Aorta (tissue), 5 donors: ENCODE measurements at regions not wholly inside any gene's neighbourhood (a gene's known extent, or its start where the extent isn't known, plus 50 kb on each side); places are given as distances from the start of the nearest gene placed in this dataset.

ENCODE experiments used
- ATAC-seq: fragments of 200-7000 bp; cut with Tn5 transposase; one replicate; pipeline ENCODE4 v1.9.1; 2022; ENCODE audit warnings: moderate library complexity; ENCODE audit not compliant: low FRiP score
- DNase-seq, 2 donors: peaks; one replicate each; pipeline ENCODE4 v3.0.0-alpha.2; 2020
- H3K27ac ChIP-seq, 2 donors: one replicate each; pipeline ENCODE4 v1.5.1; 2013; ENCODE audit warnings: low read length in 2 of 2, mild to moderate bottlenecking in 2 of 2, moderate library complexity in 2 of 2, control low read depth in 1 of 2, inconsistent platforms in 1 of 2, low read depth in 1 of 2
- H3K27me3 ChIP-seq, 2 donors: one replicate each; pipeline ENCODE4 v1.6.1; 2013; ENCODE audit warnings: control low read depth in 1 of 2, low read length in 1 of 2, mild to moderate bottlenecking in 1 of 2, moderate library complexity in 1 of 2; ENCODE audit not compliant: insufficient read depth in 2 of 2, control insufficient read depth in 1 of 2
- H3K36me3 ChIP-seq, 2 donors: one replicate each; pipeline ENCODE4 v1.6.1; 2013; ENCODE audit warnings: control low read depth in 1 of 2, low read length in 1 of 2, mild to moderate bottlenecking in 1 of 2; ENCODE audit not compliant: insufficient read depth in 2 of 2, control insufficient read depth in 1 of 2
- H3K4me1 ChIP-seq, 2 donors: one replicate each; pipeline ENCODE4 v1.6.1; 2013; ENCODE audit warnings: low read length in 2 of 2, control low read depth in 1 of 2, mild to moderate bottlenecking in 1 of 2, moderate library complexity in 1 of 2; ENCODE audit not compliant: insufficient read depth in 2 of 2, control insufficient read depth in 1 of 2
- H3K4me3 ChIP-seq, 2 donors: one replicate each; pipeline ENCODE4 v1.5.1; 2013; ENCODE audit warnings: low read length in 2 of 2, control low read depth in 1 of 2, mild to moderate bottlenecking in 1 of 2
- H3K9me3 ChIP-seq: one replicate; pipeline ENCODE4 v1.6.1; 2013; ENCODE audit warnings: mild to moderate bottlenecking, low read length; ENCODE audit not compliant: control insufficient read depth
- WGBS, 2 donors: extraction: QIAGEN DNeasy Blood & Tissue Kit; methylation state at CpG; one replicate each; pipeline ENCODE4 v1.1.7; 2013; 5-methylcytosine and 5-hydroxymethylcytosine counted together
- intact Hi-C, 2 donors: fragments of 100-400 bp; cut with DNase I; formaldehyde crosslinking; loops; one replicate each; pipeline versions ENCODE4 v1.14.2 to v1.15.0; 2022
- donor health status: healthy with polysubstance abuse.
- donor health status: Bipolar disorder and iron deficiency.
- donor health status: DM: no; HTN: no; CAD: no.
- donor health status: DM: no; HTN: no; CAD: no.
- donor health status: DM: yes; HTN: yes; CAD: no.

DNA sequence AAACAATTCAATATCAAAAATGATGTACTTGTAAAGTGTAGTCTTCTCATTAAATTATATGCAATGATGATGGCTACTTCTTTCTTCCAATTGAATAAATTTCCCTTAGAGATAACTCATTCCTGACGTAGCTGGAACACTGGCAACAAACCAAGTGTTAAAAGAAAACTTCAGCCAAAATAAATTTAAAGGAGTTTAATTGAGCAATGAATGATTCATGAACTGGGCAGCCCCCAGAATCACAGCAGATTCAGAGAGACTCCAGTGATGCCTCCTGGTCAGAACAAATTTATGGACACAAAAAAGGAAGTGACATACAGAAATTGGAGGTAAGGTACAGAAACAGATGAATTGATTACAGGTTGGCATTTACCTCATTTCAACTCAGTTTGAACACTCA, 276.5 kb downstream of the DSC3 start:
- Histone ChIP-seq H3K27ac (no peak overlapping the region), H3K4me1 (no peaks in the 10 kb centered on the region), H3K36me3 (no peaks in the 10 kb centered on the region), H3K4me3 (no peak overlapping the region), H3K9me3 (peaks cover 2% of the 10 kb centered on the region), H3K27me3 (no peaks in the 10 kb centered on the region)
- ATAC-seq (no peak), DNase-seq (no peak)
- WGBS, 2 donors = 0 to 4% methylated on average over 1 of the region's 1 CpG
- intact Hi-C loops = no loop called here

DNA sequence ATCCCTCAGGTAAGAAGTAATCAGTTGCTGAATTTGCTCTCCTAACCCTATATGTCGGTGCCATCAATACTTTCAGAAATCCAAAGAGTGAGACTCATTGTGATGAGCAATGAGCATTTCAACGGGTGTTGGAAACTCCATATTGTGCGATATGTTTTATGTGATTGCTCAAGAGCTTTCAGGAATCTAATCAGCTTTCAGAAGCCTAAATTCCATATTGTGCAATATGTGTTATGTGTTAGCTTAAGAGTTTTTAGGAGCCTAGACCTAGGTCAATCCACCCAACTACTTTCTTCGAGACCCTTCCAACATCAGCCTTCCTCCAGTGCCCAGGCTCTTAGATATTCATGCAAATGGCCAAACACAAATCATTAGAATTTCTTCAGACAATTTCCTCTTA, 277.3 kb downstream of the DSC3 start:
- intact Hi-C loops = no loop called here
- 73 to 85% methylated on average over 4 of the region's 4 CpGs for WGBS, 2 donors
- ATAC-seq (no peak), DNase-seq (no peak)
- no peaks in the 10 kb centered on the region for H3K4me1 ChIP-seq
- no peaks in the 10 kb centered on the region for H3K27me3 ChIP-seq
- H3K36me3 ChIP-seq = no peaks in the 10 kb centered on the region
- H3K27ac ChIP-seq = no peak overlapping the region
- H3K4me3 ChIP-seq = no peak overlapping the region
- H3K9me3 ChIP-seq = peaks cover 2% of the 10 kb centered on the region

DNA sequence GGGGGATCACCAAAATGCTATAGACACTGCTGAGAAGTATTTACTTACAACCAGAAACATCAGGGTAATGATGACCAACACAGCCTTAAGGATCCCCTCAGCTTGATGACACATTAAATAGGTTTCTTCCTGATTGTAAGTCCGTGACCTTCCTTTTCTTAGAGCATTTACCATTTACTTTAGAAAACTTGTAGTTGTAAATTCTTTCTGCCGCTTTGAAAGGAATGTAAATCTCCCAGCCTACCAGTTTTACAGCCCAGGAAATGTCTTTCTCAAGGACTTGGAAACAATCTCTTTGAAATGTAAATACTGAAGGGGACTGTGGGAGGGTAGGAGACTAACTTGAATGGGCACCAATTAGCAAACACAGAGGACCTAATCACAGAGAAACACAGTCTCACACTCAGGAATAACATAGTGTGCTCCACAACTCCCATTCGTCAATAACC, 278.6 kb downstream of the DSC3 start:
- no peak overlapping the region for H3K4me3 ChIP-seq
- H3K27me3 ChIP-seq = no peaks in the 10 kb centered on the region
- H3K36me3 ChIP-seq = no peaks in the 10 kb centered on the region
- no peak for DNase-seq
- H3K4me1 ChIP-seq = no peaks in the 10 kb centered on the region
- no peak overlapping the region for H3K27ac ChIP-seq
- intact Hi-C loops = no loop called here
- peaks cover 2% of the 10 kb centered on the region for H3K9me3 ChIP-seq
- ATAC-seq = no peak
- 20 to 24% methylated on average over 3 of the region's 3 CpGs for WGBS, 2 donors

DNA sequence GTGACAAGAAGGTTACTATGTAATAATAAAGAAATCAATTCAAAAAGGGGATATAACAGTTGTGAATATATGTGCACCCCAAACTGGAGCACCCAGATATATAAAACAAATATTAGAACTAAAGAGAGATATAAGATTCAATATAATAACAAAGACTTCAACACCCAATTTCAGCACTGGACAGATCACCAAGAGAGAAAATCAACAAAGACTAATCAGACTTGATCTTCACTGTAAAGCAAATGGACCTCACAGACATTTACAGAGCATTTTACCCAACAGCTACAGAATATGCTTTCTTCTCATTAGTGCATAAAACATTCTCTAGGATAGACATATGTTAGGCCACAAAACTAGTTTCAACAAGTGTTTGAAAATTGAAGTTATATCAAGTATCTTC, 287.7 kb downstream of the DSC3 start:
- ATAC-seq = no peak
- intact Hi-C loops = no loop called here
- Histone ChIP-seq H3K27me3 (no peaks in the 10 kb centered on the region), H3K4me1 (no peaks in the 10 kb centered on the region), H3K36me3 (no peaks in the 10 kb centered on the region), H3K4me3 (no peak overlapping the region), H3K27ac (no peak overlapping the region), H3K9me3 (no peaks in the 10 kb centered on the region)
- DNase-seq = no peak

DNA sequence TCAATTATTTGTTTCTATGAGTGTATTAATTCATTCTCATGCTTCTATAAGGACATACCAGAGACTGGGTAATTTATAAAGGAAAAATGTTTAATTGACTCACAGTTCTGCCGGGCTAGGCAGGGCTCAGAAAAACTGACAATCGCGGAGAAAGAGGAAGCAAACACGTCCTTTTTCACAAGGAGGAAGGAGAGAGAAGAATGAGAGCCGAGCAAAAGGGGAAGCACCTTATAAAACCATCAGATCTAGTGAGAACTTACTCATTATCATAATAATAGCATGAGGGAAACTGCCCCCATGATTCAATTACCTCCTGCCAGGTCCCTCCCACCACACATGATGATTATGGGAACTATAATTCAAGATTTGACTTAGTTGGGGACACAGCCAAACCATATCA, 294.0 kb downstream of the DSC3 start:
- no peaks in the 10 kb centered on the region for H3K36me3 ChIP-seq
- H3K27me3 ChIP-seq = no peaks in the 10 kb centered on the region
- no peak overlapping the region for H3K27ac ChIP-seq
- no peaks in the 10 kb centered on the region for H3K4me1 ChIP-seq
- WGBS, 2 donors = 49 to 65% methylated on average over 5 of the region's 5 CpGs
- ATAC-seq (no peak), DNase-seq (no peak)
- H3K4me3 ChIP-seq = no peak overlapping the region
- no peaks in the 10 kb centered on the region for H3K9me3 ChIP-seq
- intact Hi-C loops = no loop called here

DNA sequence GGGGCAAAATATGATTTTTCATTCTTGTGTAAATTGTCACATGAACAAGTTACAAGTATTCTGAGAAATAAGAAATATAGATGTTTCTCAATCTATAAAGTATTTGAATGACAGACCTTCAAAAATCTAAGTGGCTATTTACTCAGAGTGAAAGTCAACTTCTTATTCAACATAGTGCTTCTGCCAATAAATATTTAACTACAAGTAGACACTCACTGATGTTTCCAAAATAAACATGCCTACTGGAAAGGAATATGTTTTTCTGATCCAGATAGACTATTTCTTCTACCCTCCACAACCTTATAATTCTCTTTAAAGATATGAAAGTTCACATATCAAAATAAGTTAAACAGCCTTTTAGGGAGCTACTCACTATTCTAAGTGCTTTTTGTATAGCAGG, 296.3 kb downstream of the DSC3 start:
- no peaks in the 10 kb centered on the region for H3K4me1 ChIP-seq

DNA sequence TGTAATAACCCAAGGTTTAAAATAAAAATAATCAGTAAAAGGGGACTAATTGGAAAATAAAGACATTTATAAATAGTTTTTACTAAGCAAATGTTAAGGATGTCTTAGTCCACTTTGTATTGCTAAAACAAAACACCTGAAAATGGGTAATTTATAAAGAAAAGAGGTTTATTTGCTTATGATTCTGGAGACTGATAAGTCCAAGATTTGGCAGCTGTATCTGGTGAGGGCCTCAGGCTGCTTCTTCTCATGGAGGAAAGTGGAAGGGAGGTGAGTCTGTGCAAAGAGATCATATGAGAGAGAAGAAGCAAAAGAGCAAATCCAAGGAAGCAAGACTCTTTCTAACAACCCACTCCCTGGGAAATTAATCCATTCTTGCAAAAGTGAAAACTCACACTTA, 299.5 kb downstream of the DSC3 start:
- Histone ChIP-seq H3K27me3 (no peaks in the 10 kb centered on the region), H3K4me3 (no peak overlapping the region), H3K27ac (no peak overlapping the region), H3K9me3 (no peaks in the 10 kb centered on the region), H3K4me1 (no peaks in the 10 kb centered on the region), H3K36me3 (no peaks in the 10 kb centered on the region)
- DNase-seq (no peak), ATAC-seq (no peak)
- intact Hi-C loops = no loop called here

More for the DNA sequence above, 296.3 kb downstream of the DSC3 start:
- no peak overlapping the region for H3K4me3 ChIP-seq
- H3K27me3 ChIP-seq = no peaks in the 10 kb centered on the region
- DNase-seq = no peak
- intact Hi-C loops = no loop called here
- no peak for ATAC-seq
- H3K9me3 ChIP-seq = no peaks in the 10 kb centered on the region
- H3K36me3 ChIP-seq = no peaks in the 10 kb centered on the region
- H3K27ac ChIP-seq = no peak overlapping the region

DNA sequence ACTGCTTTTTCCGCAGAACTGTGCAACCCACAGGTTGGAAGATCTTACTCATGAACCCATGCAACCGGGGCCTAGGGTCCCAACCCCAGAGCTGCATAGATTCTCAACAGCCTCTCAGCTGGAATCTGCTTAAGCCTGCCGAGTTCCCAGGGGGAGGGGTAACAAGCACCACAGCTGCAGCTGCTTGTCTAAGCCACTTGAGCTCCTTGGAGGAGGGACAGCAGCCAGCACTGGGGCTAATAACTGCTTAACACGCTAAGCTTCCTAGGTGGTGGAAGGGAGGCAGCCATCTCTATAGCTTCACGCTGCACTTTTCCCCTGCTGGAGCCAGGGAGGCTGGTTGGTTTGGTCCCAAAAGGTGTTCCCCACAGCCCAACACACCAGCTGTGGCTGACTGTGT, 311.6 kb downstream of the DSC3 start:
- DNase-seq (no peak), ATAC-seq (no peak)
- Histone ChIP-seq H3K27ac (no peak overlapping the region), H3K4me3 (no peak overlapping the region), H3K4me1 (no peaks in the 10 kb centered on the region), H3K36me3 (no peaks in the 10 kb centered on the region), H3K27me3 (no peaks in the 10 kb centered on the region), H3K9me3 (no peaks in the 10 kb centered on the region)
- intact Hi-C loops = no loop called here
- WGBS, 2 donors = 79 to 80% methylated on average over 5 of the region's 5 CpGs

DNA sequence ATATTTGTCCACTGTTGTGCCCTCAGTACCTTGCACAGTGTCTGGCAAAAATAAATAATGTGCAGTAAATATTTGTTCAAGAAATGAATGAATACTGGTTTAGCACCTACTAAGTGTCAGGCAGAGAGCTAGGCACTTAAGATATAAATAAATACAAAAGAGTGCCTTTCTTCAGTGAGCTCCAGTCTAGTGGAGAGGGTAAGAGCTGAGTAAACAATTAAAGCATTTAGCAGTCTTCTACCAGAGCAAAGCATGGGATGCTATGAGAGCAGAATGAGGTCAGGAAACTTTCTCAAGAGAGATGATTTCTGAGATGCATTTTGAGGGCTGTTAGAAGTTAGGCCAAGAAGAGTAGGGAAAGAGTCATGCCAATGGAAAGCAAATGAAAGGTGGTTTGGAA, 314.7 kb downstream of the DSC3 start:
- H3K27ac ChIP-seq = no peak overlapping the region
- H3K4me1 ChIP-seq = no peaks in the 10 kb centered on the region
- intact Hi-C loops = no loop called here
- DNase-seq (no peak), ATAC-seq (no peak)
- H3K27me3 ChIP-seq = no peaks in the 10 kb centered on the region
- H3K36me3 ChIP-seq = no peaks in the 10 kb centered on the region
- H3K4me3 ChIP-seq = no peak overlapping the region
- no peaks in the 10 kb centered on the region for H3K9me3 ChIP-seq

DNA sequence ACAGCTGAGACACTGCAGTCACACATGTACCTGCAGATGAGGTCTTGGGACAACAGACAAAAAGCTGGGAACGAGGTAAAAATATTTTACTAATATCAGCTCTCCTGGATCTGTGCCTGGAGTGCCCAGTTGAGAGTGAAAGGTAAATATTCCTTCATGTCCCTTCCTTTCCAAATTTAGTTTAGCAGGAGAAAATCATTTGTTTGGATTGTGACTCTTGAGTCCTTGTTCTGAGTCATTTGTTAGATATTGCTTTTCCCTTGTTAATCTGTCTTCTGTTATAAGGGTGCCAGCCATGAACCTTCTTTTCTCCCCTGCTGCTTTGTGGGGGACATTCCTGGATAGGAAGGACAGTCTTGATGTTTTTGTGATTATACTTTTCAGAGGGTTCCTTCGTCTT, 329.2 kb downstream of the DSC3 start:
- ATAC-seq (no peak), DNase-seq (no peak)
- H3K36me3 ChIP-seq = no peaks in the 10 kb centered on the region
- no peaks in the 10 kb centered on the region for H3K4me1 ChIP-seq
- 40 to 46% methylated on average over 2 of the region's 2 CpGs for WGBS, 2 donors
- no peak overlapping the region for H3K27ac ChIP-seq
- intact Hi-C loops = no loop called here
- H3K27me3 ChIP-seq = no peaks in the 10 kb centered on the region
- no peak overlapping the region for H3K4me3 ChIP-seq
- H3K9me3 ChIP-seq = no peaks in the 10 kb centered on the region
